ENCODE measurements at regions not wholly inside any gene's neighbourhood (a gene's known extent, or its start where the extent isn't known, plus 50 kb on each side); places are given as distances from the start of the nearest gene placed in this dataset.

DNA sequence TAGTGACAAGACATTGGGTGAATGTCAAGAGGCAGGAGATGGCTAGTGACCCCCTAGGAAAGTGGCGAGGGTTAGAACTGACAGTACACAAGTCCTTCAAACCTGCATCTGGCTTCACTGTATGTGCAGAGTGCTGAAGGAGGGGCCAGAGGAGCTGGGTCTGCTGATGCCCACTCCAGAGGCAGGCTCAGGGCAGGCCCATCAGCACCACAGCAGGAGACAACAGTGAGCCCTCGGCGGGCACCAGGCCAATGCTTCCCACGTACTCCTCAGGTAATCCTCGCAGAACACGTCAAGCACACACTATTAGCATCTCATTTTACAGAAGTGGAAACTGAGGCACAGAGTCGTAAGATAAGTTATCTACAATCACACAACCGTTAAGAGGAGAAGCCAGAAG is 76.1 kb upstream of the SH3PXD2B start:
- Histone ChIP-seq H3K36me3 (replicated peaks; ENCODE audit: insufficient read depth, low read length) (no peaks in the 10 kb centered on the region), H3K4me1 (ENCODE audit: low read length) (no peaks in the 10 kb centered on the region), H3K4me3 (ENCODE audit: low read length) (no peak overlapping the region), H2AFZ (ENCODE audit: low read length) (no peak overlapping the region), H3K27ac (ENCODE audit: low read length) (no peak overlapping the region), H3K9me3 (replicated peaks; ENCODE audit: insufficient read depth, low read length) (no peaks in the 10 kb centered on the region), H3K4me2 (ENCODE audit: low read depth, low read length) (no peak overlapping the region), H4K20me1 (ENCODE audit: insufficient read depth, low read length) (no peaks in the 10 kb centered on the region), H3F3A (ENCODE audit: insufficient read depth, low read length) (no peaks in the 10 kb centered on the region), H3K79me2 (ENCODE audit: low read length) (no peaks in the 10 kb centered on the region), H3K9ac (ENCODE audit: low read length) (no peak overlapping the region), H3K9me2 (replicated peaks; ENCODE audit: insufficient read depth, low read length) (no peaks in the 10 kb centered on the region), H3K27me3 (replicated peaks; ENCODE audit: insufficient read depth, low read length) (no peaks in the 10 kb centered on the region)
- no peak for DNase-seq
- TF ChIP-seq EZH2phosphoT487 (IDR thresholded peaks at IDR 0.05; ENCODE audit: low read length): no peak
- TF ChIP-seq, protein P1, sequence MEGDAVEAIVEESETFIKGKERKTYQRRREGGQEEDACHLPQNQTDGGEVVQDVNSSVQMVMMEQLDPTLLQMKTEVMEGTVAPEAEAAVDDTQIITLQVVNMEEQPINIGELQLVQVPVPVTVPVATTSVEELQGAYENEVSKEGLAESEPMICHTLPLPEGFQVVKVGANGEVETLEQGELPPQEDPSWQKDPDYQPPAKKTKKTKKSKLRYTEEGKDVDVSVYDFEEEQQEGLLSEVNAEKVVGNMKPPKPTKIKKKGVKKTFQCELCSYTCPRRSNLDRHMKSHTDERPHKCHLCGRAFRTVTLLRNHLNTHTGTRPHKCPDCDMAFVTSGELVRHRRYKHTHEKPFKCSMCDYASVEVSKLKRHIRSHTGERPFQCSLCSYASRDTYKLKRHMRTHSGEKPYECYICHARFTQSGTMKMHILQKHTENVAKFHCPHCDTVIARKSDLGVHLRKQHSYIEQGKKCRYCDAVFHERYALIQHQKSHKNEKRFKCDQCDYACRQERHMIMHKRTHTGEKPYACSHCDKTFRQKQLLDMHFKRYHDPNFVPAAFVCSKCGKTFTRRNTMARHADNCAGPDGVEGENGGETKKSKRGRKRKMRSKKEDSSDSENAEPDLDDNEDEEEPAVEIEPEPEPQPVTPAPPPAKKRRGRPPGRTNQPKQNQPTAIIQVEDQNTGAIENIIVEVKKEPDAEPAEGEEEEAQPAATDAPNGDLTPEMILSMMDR (IDR thresholded peaks at IDR 0.05; ENCODE audit: low read length): no peak
- TF ChIP-seq EZH2 (optimal IDR thresholded peaks at IDR 0.05; ENCODE audit: low read depth, low read length): no peak

DNA sequence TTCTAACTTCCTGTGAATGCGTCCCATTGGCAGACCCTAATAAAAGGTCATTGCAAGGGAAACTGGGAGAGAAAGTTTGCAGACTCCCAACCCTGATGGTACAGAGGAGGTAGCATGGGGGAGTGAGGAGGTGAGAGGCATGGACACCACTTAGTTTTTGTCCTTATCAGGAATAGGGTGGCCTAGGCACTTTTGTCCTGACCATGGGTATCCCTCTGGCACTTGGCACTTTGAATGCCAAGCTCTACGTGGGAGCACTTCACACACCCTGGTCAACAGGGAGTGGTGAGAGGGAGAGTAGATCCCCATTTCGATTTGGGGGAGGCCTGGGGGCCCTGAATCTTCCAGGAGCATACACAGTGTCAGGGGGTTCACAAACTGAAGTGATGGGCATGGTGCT is 75.6 kb upstream of the SH3PXD2B start:
- H3F3A ChIP-seq (ENCODE audit: insufficient read depth, low read length): no peaks in the 10 kb centered on the region
- H3K9me3 ChIP-seq (replicated peaks; ENCODE audit: insufficient read depth, low read length): no peaks in the 10 kb centered on the region
- no peaks in the 10 kb centered on the region for H3K79me2 ChIP-seq (ENCODE audit: low read length)
- no peak overlapping the region for H3K4me3 ChIP-seq (ENCODE audit: low read length)
- DNase-seq: no peak
- no peaks in the 10 kb centered on the region for H3K9me2 ChIP-seq (replicated peaks; ENCODE audit: insufficient read depth, low read length)
- H3K27ac ChIP-seq (ENCODE audit: low read length): no peak overlapping the region
- no peak overlapping the region for H3K9ac ChIP-seq (ENCODE audit: low read length)
- no peak overlapping the region for H2AFZ ChIP-seq (ENCODE audit: low read length)
- H3K27me3 ChIP-seq (replicated peaks; ENCODE audit: insufficient read depth, low read length): no peaks in the 10 kb centered on the region
- no peaks in the 10 kb centered on the region for H3K4me1 ChIP-seq (ENCODE audit: low read length)
- TF ChIP-seq EZH2 (optimal IDR thresholded peaks at IDR 0.05; ENCODE audit: low read depth, low read length) (no peak), EZH2phosphoT487 (IDR thresholded peaks at IDR 0.05; ENCODE audit: low read length) (no peak)
- TF ChIP-seq, protein P1 (IDR thresholded peaks at IDR 0.05; ENCODE audit: low read length): no peak
- no peaks in the 10 kb centered on the region for H4K20me1 ChIP-seq (ENCODE audit: insufficient read depth, low read length)
- no peak overlapping the region for H3K4me2 ChIP-seq (ENCODE audit: low read depth, low read length)
- H3K36me3 ChIP-seq (replicated peaks; ENCODE audit: insufficient read depth, low read length): no peaks in the 10 kb centered on the region

DNA sequence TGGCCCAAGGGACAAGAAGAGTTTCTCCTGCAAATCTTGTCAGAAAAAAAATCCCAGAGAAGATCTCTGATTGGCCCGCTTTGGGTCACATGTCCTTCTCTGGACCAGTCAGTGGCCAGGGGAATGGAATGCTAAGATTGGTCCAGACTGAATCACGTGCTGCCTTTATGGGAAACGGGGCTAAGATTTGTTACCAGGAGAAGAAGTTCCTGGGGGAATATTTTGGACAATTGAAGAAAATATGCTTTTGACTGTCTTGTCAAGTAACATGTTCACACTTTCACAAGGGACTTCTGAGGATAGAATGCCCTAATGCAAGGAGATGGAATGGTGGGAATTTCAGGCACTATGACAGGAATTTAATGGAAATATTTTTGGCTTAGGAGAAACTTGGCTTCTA is 74.1 kb upstream of the SH3PXD2B start:
- DNase-seq: no peak
- no peaks in the 10 kb centered on the region for H3K27me3 ChIP-seq (replicated peaks; ENCODE audit: insufficient read depth, low read length)
- H4K20me1 ChIP-seq (ENCODE audit: insufficient read depth, low read length): no peaks in the 10 kb centered on the region
- no peaks in the 10 kb centered on the region for H3K79me2 ChIP-seq (ENCODE audit: low read length)
- H3K9ac ChIP-seq (ENCODE audit: low read length): no peak overlapping the region
- H2AFZ ChIP-seq (ENCODE audit: low read length): no peak overlapping the region
- no peaks in the 10 kb centered on the region for H3F3A ChIP-seq (ENCODE audit: insufficient read depth, low read length)
- no peaks in the 10 kb centered on the region for H3K9me2 ChIP-seq (replicated peaks; ENCODE audit: insufficient read depth, low read length)
- no peaks in the 10 kb centered on the region for H3K36me3 ChIP-seq (replicated peaks; ENCODE audit: insufficient read depth, low read length)
- no peaks in the 10 kb centered on the region for H3K9me3 ChIP-seq (replicated peaks; ENCODE audit: insufficient read depth, low read length)
- no peak overlapping the region for H3K4me2 ChIP-seq (ENCODE audit: low read depth, low read length)
- H3K27ac ChIP-seq (ENCODE audit: low read length): no peak overlapping the region
- H3K4me1 ChIP-seq (ENCODE audit: low read length): no peaks in the 10 kb centered on the region
- TF ChIP-seq EZH2 (optimal IDR thresholded peaks at IDR 0.05; ENCODE audit: low read depth, low read length): no peak
- TF ChIP-seq, protein P1 (IDR thresholded peaks at IDR 0.05; ENCODE audit: low read length): no peak
- TF ChIP-seq EZH2phosphoT487 (IDR thresholded peaks at IDR 0.05; ENCODE audit: low read length): no peak
- H3K4me3 ChIP-seq (ENCODE audit: low read length): no peak overlapping the region
